Dendritic cell treated with granulocyte-macrophage colony-stimulating factor and Interleukin-4, amounts not matched to agents 40 ng/mL and 50 ng/mL, for 4 days (primary cell): ENCODE measurements at regions not wholly inside any gene's neighbourhood (a gene's known extent, or its start where the extent isn't known, plus 50 kb on each side); places are given as distances from the start of the nearest gene placed in this dataset.
"Not testable (repeated sequence)": the region's sequence is repeated elsewhere in the genome, so short reads cannot be mapped to it uniquely, and the experiment has no call there.

Experiments used
- H3K27ac Mint-ChIP-seq: one replicate; pipeline ENCODE4 v1.8.0; 2022; ENCODE audit warnings: mild to moderate bottlenecking, mixed read lengths
- H3K27me3 Mint-ChIP-seq: one replicate; pipeline ENCODE4 v1.8.0; 2022; ENCODE audit warnings: mild to moderate bottlenecking, mixed read lengths
- H3K36me3 Mint-ChIP-seq: one replicate; pipeline ENCODE4 v1.8.0; 2022; ENCODE audit warnings: low read depth, mixed read lengths
- H3K4me1 Mint-ChIP-seq: one replicate; pipeline ENCODE4 v1.8.0; 2022; ENCODE audit warnings: low read depth, mixed read lengths
- H3K4me3 Mint-ChIP-seq: one replicate; pipeline ENCODE4 v1.8.0; 2022; ENCODE audit warnings: mild to moderate bottlenecking, moderate library complexity, mixed read lengths
- H3K9me3 Mint-ChIP-seq: one replicate; pipeline ENCODE4 v1.8.0; 2022; ENCODE audit warnings: mixed read lengths
- intact Hi-C: fragments of 100-400 bp; cut with micrococcal nuclease; formaldehyde crosslinking; loops from one replicate; pipeline ENCODE4 v1.15.0; 2022

- Mint-ChIP-seq H3K4me3 (no peak overlapping the region), H3K9me3 (no peaks in the 10 kb centered on the region), H3K27ac (no peak overlapping the region), H3K36me3 (no peaks in the 10 kb centered on the region), H3K4me1 (no peaks in the 10 kb centered on the region), H3K27me3 (no peaks in the 10 kb centered on the region)
- intact Hi-C loops: no loop called here
Observed at GRCh38 chr12:19991146-19991545, 377.2 kb upstream of the PDE3A start.

DNA sequence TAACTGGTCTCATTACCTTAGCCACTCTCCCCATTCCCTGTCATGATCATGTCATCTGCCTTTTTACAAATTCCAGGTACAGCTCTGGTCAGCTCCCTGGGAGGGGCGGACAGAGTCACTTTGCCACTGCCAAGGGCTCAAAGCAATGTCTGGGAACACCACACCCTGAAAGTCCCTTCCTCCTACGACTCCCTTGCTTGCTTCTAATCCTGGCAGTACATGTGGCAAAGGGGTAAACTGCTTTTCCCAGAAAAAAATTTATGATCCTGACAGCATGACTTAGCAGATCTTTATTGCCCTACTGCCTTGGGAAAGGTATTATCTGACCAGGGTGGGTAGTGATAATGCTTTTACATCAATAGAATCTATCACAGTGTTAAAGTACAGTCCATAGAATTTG, 376.0 kb upstream of the PDE3A start:
- Mint-ChIP-seq H3K4me3 (no peak overlapping the region), H3K27me3 (no peaks in the 10 kb centered on the region), H3K9me3 (no peaks in the 10 kb centered on the region), H3K4me1 (no peaks in the 10 kb centered on the region), H3K36me3 (no peaks in the 10 kb centered on the region), H3K27ac (no peak overlapping the region)
- intact Hi-C loops: no loop called here

DNA sequence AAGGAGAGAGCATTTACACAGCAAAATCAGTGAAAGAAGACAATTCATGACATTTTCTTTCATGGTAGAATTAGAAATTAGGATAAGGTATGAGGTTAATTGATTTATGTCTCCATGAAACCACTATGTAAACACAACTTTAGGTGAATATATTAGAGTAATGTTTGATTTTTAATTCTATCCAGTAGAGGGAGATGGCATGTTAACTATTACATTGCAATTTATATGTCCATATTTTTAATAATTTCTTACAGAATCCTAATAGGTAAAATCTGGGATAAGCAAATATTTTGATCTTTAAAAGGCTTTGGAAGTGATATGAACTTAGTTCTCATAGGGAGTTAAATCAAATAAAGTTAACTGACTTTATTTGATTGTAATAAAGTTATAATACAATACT, 373.4 kb upstream of the PDE3A start:
- Mint-ChIP-seq H3K27me3 (no peaks in the 10 kb centered on the region), H3K9me3 (no peaks in the 10 kb centered on the region), H3K27ac (no peak overlapping the region), H3K4me1 (no peaks in the 10 kb centered on the region), H3K36me3 (no peaks in the 10 kb centered on the region), H3K4me3 (no peak overlapping the region)
- intact Hi-C loops: no loop called here

DNA sequence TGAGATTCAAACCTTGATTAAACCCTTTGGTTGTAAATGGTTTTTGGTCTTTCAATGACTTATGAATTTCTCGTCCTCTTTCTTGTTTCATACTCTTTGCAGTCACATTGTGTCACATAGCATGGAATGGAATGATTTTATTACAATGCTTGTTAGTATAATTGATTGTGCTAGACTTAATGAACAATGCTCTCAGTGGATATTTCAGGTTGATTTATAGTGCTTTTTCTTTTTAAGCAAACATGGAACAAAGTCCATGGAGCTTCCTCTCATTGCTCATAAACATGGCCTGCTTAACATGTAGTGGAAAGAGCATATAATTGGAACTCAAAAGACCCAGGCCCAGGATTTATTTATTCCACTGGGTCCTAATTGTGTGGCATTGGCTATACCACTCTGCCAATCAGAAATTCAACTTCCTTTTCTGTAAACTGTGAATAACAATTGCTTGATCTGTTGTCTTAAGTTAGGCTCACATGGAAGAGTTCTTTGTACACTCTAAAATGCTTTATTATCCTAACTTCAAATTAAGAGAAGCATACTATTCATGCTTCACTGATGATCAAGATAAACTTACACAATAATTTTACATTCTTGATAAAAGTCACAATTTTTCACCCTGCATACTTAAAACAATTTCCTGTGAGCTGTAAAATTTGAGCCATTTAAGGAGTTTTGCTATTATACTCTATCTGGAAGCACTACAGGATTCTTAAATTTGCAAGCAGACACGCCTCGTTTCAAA, 370.5 kb upstream of the PDE3A start:
- H3K4me3 Mint-ChIP-seq: no peak overlapping the region
- intact Hi-C loops: no loop called here
- no peaks in the 10 kb centered on the region for H3K9me3 Mint-ChIP-seq

GRCh38 chr12:19998411-19998810, 369.9 kb upstream of the PDE3A start:
- Mint-ChIP-seq H3K27ac (no peak overlapping the region), H3K4me3 (no peak overlapping the region), H3K4me1 (no peaks in the 10 kb centered on the region), H3K36me3 (no peaks in the 10 kb centered on the region), H3K27me3 (no peaks in the 10 kb centered on the region), H3K9me3 (no peaks in the 10 kb centered on the region)
- intact Hi-C loops: no loop called here

More for the DNA sequence above, 370.5 kb upstream of the PDE3A start:
- no peaks in the 10 kb centered on the region for H3K36me3 Mint-ChIP-seq
- H3K27ac Mint-ChIP-seq: no peak overlapping the region
- no peaks in the 10 kb centered on the region for H3K27me3 Mint-ChIP-seq
- no peaks in the 10 kb centered on the region for H3K4me1 Mint-ChIP-seq

- Mint-ChIP-seq H3K36me3 (no peaks in the 10 kb centered on the region), H3K4me3 (no peak overlapping the region), H3K27me3 (no peaks in the 10 kb centered on the region), H3K9me3 (no peaks in the 10 kb centered on the region), H3K4me1 (no peaks in the 10 kb centered on the region), H3K27ac (no peak overlapping the region)
- intact Hi-C loops: no loop called here
Observed at GRCh38 chr12:19998961-19999804, 369.2 kb upstream of the PDE3A start.

DNA sequence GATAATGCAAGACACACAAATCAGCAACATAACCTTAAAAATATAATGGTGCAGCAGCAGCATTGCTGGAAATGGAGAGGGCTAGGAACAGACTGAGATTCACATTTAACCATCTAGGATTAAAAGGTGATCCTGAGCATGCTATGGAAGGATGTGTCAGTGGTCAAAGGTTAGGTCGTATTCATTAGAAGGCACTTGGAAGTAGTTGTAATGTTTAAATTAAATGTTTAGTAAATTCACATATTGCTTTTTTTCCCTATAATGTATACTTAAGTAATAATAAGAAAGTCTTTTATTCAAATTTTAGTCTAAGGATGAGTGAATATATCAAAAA, 368.6 kb upstream of the PDE3A start:
- Mint-ChIP-seq H3K27ac (no peak overlapping the region), H3K4me3 (no peak overlapping the region), H3K4me1 (no peaks in the 10 kb centered on the region), H3K9me3 (no peaks in the 10 kb centered on the region), H3K36me3 (no peaks in the 10 kb centered on the region), H3K27me3 (no peaks in the 10 kb centered on the region)
- intact Hi-C loops: no loop called here

- H3K27ac Mint-ChIP-seq: no peak overlapping the region
- intact Hi-C loops: no loop called here
- H3K27me3 Mint-ChIP-seq: no peaks in the 10 kb centered on the region
Observed at GRCh38 chr12:20000229-20000849, 368.0 kb upstream of the PDE3A start.

GRCh38 chr12:20003252-20003651, 365.1 kb upstream of the PDE3A start:
- Mint-ChIP-seq H3K27me3 (no peaks in the 10 kb centered on the region), H3K4me1 (no peaks in the 10 kb centered on the region), H3K9me3 (no peaks in the 10 kb centered on the region), H3K27ac (no peak overlapping the region), H3K4me3 (no peak overlapping the region), H3K36me3 (no peaks in the 10 kb centered on the region)
- intact Hi-C loops: no loop called here

More at GRCh38 chr12:20000229-20000849, 368.0 kb upstream of the PDE3A start:
- no peaks in the 10 kb centered on the region for H3K9me3 Mint-ChIP-seq
- H3K4me1 Mint-ChIP-seq: no peaks in the 10 kb centered on the region
- H3K4me3 Mint-ChIP-seq: no peak overlapping the region
- no peaks in the 10 kb centered on the region for H3K36me3 Mint-ChIP-seq

- Mint-ChIP-seq H3K27me3 (no peaks in the 10 kb centered on the region), H3K27ac (no peak overlapping the region), H3K9me3 (peaks cover 5% of the 10 kb centered on the region), H3K4me3 (no peak overlapping the region), H3K4me1 (no peaks in the 10 kb centered on the region), H3K36me3 (no peaks in the 10 kb centered on the region)
- intact Hi-C loops: no loop called here
Observed at GRCh38 chr12:20004952-20005351, 363.4 kb upstream of the PDE3A start.

- H3K27ac Mint-ChIP-seq: no peak overlapping the region
Observed at GRCh38 chr12:20006871-20007730, 361.2 kb upstream of the PDE3A start.

DNA sequence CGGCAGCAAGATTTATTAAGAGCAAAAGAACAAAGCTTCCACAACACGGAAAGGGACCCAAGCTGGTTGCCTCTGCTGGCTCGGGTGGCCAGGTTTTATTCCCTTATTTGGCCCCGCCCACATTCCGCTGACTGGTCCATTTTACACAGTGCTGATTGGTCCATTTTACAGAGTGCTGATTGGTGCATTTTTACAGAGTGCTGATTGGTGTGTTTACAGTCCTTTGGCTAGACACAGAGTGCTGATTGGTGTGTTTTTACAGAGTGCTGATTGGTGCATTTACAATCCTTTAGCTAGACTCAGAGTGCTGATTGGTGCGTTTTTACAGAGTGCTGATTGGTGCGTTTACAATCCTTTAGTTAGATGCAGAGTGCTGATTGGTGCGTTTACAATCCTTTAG, 358.4 kb upstream of the PDE3A start:
- peaks cover 13% of the 10 kb centered on the region for H3K9me3 Mint-ChIP-seq

More at GRCh38 chr12:20006871-20007730, 361.2 kb upstream of the PDE3A start:
- intact Hi-C loops: no loop called here
- Mint-ChIP-seq H3K4me1 (no peaks in the 10 kb centered on the region), H3K9me3 (peaks cover 13% of the 10 kb centered on the region), H3K27me3 (no peaks in the 10 kb centered on the region), H3K4me3 (no peak overlapping the region), H3K36me3 (no peaks in the 10 kb centered on the region)

DNA sequence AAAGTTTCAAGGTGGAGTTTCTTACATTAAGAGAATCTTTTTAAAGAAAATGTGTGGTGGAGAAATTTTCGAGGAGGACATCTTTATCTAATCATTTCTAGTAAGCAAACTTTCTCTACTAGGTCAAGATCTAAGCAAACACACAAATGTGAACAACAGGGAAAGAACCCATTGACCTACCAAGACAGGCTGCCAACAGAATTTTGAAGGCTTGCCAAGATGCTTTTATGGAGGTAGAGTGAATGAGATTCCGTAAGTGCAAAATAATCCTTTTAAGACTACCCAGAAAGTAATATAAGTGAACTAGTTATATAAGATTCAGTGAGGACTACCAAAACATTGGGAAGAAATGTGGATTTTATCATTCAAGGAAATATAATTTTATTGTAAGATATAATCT, 357.1 kb upstream of the PDE3A start:
- intact Hi-C loops: no loop called here
- peaks cover 6% of the 10 kb centered on the region for H3K4me1 Mint-ChIP-seq
- no peaks in the 10 kb centered on the region for H3K36me3 Mint-ChIP-seq
- peaks cover 13% of the 10 kb centered on the region for H3K9me3 Mint-ChIP-seq
- no peaks in the 10 kb centered on the region for H3K27me3 Mint-ChIP-seq
- H3K27ac Mint-ChIP-seq: no peak overlapping the region
- H3K4me3 Mint-ChIP-seq: no peak overlapping the region

More for the DNA sequence above, 358.4 kb upstream of the PDE3A start:
- H3K36me3 Mint-ChIP-seq, H3K27ac Mint-ChIP-seq, H3K27me3 Mint-ChIP-seq, intact Hi-C loops, H3K4me1 Mint-ChIP-seq, H3K4me3 Mint-ChIP-seq: not testable (repeated sequence)
